ENCODE measurements at regions not wholly inside any gene's neighbourhood (a gene's known extent, or its start where the extent isn't known, plus 50 kb on each side); places are given as distances from the start of the nearest gene placed in this dataset.

DNA sequence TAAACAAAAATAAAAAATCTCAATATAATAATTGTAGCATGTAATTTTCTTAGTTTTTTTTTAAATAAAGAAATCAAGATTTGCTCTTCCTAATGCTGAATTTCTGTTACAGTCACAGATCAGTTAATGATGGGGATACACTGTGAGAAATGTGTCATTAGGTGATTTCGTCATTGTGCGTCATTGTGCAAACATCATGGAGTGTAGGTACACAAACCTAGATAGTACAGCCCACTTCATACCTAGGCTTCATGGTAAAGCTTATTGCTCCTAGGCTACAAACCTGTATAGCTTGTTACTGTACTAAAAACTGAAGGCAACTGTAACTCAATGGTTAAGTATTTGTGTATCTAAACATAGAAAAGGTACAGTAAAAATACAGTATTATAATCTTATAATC lies 74.4 kb upstream of the LSM8 start:
- Histone ChIP-seq H3K36me3 (ENCODE audit: control insufficient read depth, insufficient read depth, low read length) (no peaks in the 10 kb centered on the region), H3K27me3 (replicated peaks; ENCODE audit: control insufficient read depth, insufficient read depth, low read length) (no peaks in the 10 kb centered on the region), H3K4me3 (replicated peaks; ENCODE audit: low read depth, low read length) (no peak overlapping the region)
- DNase-seq (ENCODE audit: extremely low read depth, insufficient read length): no peak
- TF ChIP-seq, protein P1, sequence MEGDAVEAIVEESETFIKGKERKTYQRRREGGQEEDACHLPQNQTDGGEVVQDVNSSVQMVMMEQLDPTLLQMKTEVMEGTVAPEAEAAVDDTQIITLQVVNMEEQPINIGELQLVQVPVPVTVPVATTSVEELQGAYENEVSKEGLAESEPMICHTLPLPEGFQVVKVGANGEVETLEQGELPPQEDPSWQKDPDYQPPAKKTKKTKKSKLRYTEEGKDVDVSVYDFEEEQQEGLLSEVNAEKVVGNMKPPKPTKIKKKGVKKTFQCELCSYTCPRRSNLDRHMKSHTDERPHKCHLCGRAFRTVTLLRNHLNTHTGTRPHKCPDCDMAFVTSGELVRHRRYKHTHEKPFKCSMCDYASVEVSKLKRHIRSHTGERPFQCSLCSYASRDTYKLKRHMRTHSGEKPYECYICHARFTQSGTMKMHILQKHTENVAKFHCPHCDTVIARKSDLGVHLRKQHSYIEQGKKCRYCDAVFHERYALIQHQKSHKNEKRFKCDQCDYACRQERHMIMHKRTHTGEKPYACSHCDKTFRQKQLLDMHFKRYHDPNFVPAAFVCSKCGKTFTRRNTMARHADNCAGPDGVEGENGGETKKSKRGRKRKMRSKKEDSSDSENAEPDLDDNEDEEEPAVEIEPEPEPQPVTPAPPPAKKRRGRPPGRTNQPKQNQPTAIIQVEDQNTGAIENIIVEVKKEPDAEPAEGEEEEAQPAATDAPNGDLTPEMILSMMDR (IDR thresholded peaks at IDR 0.05; ENCODE audit: insufficient read depth, low read length, poor library complexity, severe bottlenecking): no peak

DNA sequence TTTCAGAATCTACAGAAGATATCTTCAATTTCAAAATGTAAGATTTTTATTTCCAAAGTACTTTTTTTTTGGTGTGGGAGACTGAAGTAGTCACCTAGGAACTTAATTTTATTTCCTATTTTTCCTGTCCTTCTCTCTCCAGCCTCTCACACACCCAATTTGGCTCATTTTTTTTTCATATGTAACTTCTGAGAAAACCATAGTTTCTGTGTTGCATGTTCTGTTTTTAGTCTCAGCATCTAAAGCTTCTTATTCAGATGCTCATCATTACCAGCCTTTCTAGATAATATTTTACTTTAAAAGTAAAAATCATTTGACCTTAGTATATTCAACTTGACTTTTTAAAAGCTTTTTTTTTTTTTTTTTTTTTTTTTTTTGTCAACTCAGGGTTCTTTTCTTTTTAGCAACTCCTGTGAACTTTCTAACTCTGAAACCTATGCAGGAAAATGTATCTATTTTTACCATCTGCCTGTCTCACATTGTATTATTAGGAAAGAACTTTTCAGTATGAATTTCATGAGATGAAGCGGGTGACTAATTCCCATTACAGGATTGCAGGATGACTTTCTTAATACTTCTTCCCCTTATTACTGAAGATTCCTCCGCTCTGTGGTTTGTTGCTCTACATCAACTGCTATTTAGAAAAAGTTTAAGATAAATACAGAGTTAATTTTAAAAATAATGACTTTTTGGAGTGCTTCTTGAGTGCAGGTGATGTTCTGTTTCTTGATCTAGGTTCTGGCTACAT lies 73.6 kb upstream of the LSM8 start:
- no peak overlapping the region for H3K4me3 ChIP-seq (replicated peaks; ENCODE audit: low read depth, low read length)
- no peak for DNase-seq (ENCODE audit: extremely low read depth, insufficient read length)
- TF ChIP-seq, protein P1 (IDR thresholded peaks at IDR 0.05; ENCODE audit: insufficient read depth, low read length, poor library complexity, severe bottlenecking): no peak
- H3K36me3 ChIP-seq (ENCODE audit: control insufficient read depth, insufficient read depth, low read length): no peaks in the 10 kb centered on the region
- no peaks in the 10 kb centered on the region for H3K27me3 ChIP-seq (replicated peaks; ENCODE audit: control insufficient read depth, insufficient read depth, low read length)

DNA sequence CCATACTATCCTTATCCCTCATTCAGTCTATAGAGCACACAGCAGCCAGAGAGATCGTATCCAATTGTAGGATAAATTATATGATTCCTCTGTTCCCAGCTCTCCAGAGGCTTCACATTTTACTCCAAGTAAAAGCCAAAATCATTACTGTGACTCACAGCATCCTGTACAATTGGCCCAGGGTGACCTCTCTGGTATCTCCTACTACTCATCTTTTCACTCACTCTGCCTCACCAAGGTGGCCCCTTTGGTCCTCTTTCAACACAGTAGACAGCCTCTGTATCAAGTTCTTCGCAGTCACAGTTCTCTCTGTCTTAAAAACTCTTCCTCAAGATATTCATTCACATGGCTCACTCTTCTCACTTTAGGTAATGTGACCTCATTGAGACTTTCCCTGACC lies 72.6 kb upstream of the LSM8 start:
- TF ChIP-seq, protein P1 (IDR thresholded peaks at IDR 0.05; ENCODE audit: insufficient read depth, low read length, poor library complexity, severe bottlenecking): no peak
- Histone ChIP-seq H3K36me3 (ENCODE audit: control insufficient read depth, insufficient read depth, low read length) (no peaks in the 10 kb centered on the region), H3K27me3 (replicated peaks; ENCODE audit: control insufficient read depth, insufficient read depth, low read length) (no peaks in the 10 kb centered on the region), H3K4me3 (replicated peaks; ENCODE audit: low read depth, low read length) (no peak overlapping the region)
- DNase-seq (ENCODE audit: extremely low read depth, insufficient read length): no peak

DNA sequence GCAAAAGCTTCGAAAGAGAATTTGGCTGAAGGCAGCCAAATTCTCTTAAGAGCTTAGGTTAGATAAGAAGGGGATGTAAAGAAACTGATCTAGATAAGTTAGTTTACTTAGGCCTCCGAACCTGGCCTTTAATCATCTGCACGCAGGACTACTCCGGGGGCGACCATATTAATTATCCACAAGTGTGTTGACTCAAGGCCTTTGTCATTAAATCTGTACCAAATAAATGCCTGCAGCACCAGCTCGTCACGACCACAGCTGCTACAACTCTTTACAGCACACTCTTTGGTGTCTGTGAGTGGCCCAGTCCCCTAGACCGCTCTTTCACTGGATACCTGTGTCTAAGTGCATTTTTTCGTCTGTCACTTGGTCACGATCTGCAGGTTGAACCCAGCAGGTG lies 69.8 kb upstream of the LSM8 start:
- Histone ChIP-seq H3K36me3 (ENCODE audit: control insufficient read depth, insufficient read depth, low read length) (no peaks in the 10 kb centered on the region), H3K27me3 (replicated peaks; ENCODE audit: control insufficient read depth, insufficient read depth, low read length) (no peaks in the 10 kb centered on the region), H3K4me3 (replicated peaks; ENCODE audit: low read depth, low read length) (no peak overlapping the region)
- TF ChIP-seq, protein P1 (IDR thresholded peaks at IDR 0.05; ENCODE audit: insufficient read depth, low read length, poor library complexity, severe bottlenecking): no peak
- no peak for DNase-seq (ENCODE audit: extremely low read depth, insufficient read length)

DNA sequence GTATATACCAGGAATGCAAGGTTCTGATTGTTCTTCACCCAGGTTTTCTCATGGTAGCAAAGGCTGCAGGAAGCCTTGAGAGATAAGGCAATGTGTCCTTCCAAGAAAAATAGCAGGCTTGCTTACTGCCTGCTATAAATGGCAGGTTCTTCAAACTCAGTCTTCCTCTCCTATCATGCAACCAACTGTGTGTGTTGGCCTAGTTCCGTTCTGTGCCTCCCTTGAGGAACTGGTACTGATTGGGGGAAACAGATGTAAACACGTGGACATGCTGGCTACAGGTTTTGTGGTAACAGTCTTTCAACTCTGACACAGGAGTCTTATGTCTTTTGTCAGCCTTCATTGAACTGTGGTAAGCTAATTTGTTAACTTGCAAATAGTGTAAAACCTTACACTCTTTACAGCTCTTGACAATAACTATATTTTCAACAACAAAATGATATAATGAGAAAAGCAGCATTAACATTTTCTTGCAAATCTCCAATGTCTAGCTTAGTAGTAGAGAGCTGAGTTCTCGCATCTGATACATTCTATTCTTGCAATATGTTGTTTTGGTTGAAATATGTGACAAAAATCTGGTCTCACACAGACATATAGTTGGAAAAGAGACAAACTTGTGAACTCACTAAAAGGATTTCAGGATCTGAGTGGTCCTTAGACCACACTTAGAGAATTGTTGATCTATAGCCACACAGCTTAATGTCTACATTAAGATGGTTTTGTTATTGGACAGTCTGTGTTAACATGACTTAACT lies 54.7 kb upstream of the LSM8 start:
- Histone ChIP-seq H3K36me3 (ENCODE audit: control insufficient read depth, insufficient read depth, low read length) (no peaks in the 10 kb centered on the region), H3K4me3 (replicated peaks; ENCODE audit: low read depth, low read length) (no peak overlapping the region), H3K27me3 (replicated peaks; ENCODE audit: control insufficient read depth, insufficient read depth, low read length) (no peaks in the 10 kb centered on the region)
- TF ChIP-seq, protein P1 (IDR thresholded peaks at IDR 0.05; ENCODE audit: insufficient read depth, low read length, poor library complexity, severe bottlenecking): no peak
- DNase-seq (ENCODE audit: extremely low read depth, insufficient read length): no peak
